Mesothelial cell of epicardium (in vitro differentiated cells): ENCODE measurements at regions not wholly inside any gene's neighbourhood (a gene's known extent, or its start where the extent isn't known, plus 50 kb on each side); places are given as distances from the start of the nearest gene placed in this dataset.

ENCODE experiments used
- DNase-seq, 2 experiments: peaks; one replicate each; pipeline ENCODE4 v3.0.0; 2021; ENCODE audit warnings: low spot score in 2 of 2; ENCODE audit not compliant: unreplicated experiment in 2 of 2
- H3K27ac Mint-ChIP-seq: 2 replicates; pipeline ENCODE4 v1.8.0; 2021; ENCODE audit warnings: mixed read lengths
- H3K27me3 Mint-ChIP-seq: 2 replicates; pipeline ENCODE4 v1.8.0; 2021; ENCODE audit warnings: low read depth, mixed read lengths
- H3K36me3 Mint-ChIP-seq: 2 replicates; pipeline ENCODE4 v1.8.0; 2021; ENCODE audit warnings: mixed read lengths
- H3K4me1 Mint-ChIP-seq: 2 replicates; pipeline ENCODE4 v1.8.0; 2021; ENCODE audit warnings: mixed read lengths
- H3K4me3 Mint-ChIP-seq: 2 replicates; pipeline ENCODE4 v1.8.0; 2021; ENCODE audit warnings: mild to moderate bottlenecking, moderate library complexity, mixed read lengths
- H3K9me3 Mint-ChIP-seq: 2 replicates; pipeline ENCODE4 v1.8.0; 2021; ENCODE audit warnings: mixed read lengths
- TF ChIP-seq, protein P1 (sequence below): fragments of 200-600 bp; sonication (generic); IDR thresholded peaks from one replicate; pipeline ENCODE4 v1.5.0; 2021; ENCODE audit warnings: antibody characterized with exemption; ENCODE audit not compliant: unreplicated experiment

DNA sequence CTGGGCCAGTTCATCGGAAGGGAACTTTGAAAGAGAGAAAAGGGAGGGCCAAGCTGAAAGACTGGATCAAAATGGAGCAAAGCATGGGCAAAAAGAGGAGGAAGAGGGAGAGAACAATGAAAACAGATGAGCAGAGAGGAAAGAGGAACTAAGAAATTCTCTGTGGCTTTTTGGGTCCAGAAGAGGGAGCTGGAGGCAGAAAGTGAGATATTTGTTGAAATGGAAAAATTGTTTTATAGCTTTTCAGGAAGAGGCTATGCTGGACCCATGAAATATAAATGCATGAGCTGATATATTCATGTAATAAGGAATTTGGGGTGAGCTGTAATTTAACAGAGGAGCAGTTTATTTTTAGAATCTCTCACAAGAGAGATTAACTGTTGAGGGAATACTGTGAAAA is 457.3 kb downstream of the DMAC1 start:
- Mint-ChIP-seq H3K9me3 (peaks cover 3% of the 10 kb centered on the region), H3K4me3 (no peak overlapping the region), H3K4me1 (peaks cover 7% of the 10 kb centered on the region), H3K27me3 (no peaks in the 10 kb centered on the region), H3K36me3 (no peaks in the 10 kb centered on the region), H3K27ac (no peak overlapping the region)
- TF ChIP-seq, protein P1, sequence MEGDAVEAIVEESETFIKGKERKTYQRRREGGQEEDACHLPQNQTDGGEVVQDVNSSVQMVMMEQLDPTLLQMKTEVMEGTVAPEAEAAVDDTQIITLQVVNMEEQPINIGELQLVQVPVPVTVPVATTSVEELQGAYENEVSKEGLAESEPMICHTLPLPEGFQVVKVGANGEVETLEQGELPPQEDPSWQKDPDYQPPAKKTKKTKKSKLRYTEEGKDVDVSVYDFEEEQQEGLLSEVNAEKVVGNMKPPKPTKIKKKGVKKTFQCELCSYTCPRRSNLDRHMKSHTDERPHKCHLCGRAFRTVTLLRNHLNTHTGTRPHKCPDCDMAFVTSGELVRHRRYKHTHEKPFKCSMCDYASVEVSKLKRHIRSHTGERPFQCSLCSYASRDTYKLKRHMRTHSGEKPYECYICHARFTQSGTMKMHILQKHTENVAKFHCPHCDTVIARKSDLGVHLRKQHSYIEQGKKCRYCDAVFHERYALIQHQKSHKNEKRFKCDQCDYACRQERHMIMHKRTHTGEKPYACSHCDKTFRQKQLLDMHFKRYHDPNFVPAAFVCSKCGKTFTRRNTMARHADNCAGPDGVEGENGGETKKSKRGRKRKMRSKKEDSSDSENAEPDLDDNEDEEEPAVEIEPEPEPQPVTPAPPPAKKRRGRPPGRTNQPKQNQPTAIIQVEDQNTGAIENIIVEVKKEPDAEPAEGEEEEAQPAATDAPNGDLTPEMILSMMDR = no peak
- DNase-seq = no peak

DNA sequence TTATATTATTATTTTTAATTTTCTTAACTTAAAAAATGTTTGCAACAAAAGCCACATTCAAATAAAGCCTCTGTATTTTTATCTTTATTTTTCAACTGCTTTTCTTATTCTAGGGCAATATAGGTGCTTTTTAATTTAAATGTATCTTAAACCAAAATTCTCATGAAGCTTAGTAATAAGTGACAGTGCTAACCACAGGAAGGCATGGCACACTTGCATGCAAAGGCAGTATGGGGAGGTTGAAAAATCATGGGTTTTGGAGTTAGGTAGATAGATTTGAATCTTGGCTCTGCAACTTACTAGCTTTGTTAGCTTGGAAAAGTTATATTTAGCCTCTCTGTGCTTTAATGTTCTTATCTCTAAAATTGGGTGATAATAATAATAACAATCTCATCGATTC is 458.0 kb downstream of the DMAC1 start:
- peaks cover 7% of the 10 kb centered on the region for H3K4me1 Mint-ChIP-seq
- TF ChIP-seq, protein P1 = no peak
- no peak overlapping the region for H3K4me3 Mint-ChIP-seq
- no peak for DNase-seq
- H3K27ac Mint-ChIP-seq = no peak overlapping the region
- H3K27me3 Mint-ChIP-seq = no peaks in the 10 kb centered on the region
- no peaks in the 10 kb centered on the region for H3K36me3 Mint-ChIP-seq
- peaks cover 3% of the 10 kb centered on the region for H3K9me3 Mint-ChIP-seq

DNA sequence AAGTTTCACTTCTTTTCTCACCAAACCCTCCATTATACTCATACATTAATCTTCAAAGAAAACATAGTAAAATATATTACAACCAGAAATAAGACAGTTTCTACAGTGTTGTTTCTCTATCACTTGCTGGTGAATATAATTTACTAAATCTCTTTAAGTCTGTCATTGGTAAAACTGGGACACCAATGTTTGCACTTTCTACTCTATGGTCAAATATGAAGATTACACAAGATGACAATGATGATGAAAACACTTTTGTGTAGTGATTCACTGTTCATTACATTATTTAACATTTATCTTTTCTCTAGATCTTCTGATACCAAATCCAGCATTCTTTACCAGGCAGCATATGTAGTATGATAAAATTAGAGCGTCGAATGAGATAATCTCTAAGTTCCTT is 459.1 kb downstream of the DMAC1 start:
- Mint-ChIP-seq H3K27me3 (no peaks in the 10 kb centered on the region), H3K9me3 (no peaks in the 10 kb centered on the region), H3K4me3 (no peak overlapping the region), H3K36me3 (no peaks in the 10 kb centered on the region), H3K4me1 (peaks cover 7% of the 10 kb centered on the region), H3K27ac (no peak overlapping the region)
- no peak for DNase-seq
- TF ChIP-seq, protein P1 = no peak

DNA sequence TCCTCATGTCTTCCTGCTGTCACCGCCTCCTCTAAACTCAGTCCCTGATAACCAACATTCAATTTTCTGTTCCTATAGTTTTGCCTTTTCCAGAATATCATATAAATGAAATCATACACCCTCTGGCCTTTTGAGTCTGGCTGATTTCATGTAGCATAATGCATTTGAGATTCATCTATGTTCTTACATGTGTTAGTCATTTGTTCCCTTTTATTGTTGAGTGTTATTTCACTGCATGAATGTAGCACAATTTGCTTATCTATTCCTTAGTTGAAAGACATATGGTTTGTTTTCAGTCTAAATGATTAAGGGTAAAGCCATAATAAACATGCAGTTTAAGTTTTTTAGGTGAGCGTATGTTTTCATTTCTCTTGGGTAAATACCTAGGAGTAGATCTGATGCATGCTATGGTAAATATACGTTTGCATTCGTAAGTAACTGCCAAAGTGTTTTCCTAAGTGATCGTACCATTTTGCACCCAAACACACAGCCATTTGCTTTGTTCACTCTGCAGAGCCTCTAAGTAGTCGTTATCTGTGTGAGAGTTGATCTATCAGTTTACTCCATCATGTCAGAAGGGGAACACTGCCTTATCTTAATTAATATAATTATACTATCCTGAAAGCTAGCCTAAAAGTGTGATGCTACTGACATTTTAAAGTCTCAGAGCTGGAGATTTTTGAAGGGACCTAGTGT is 460.8 kb downstream of the DMAC1 start:
- Mint-ChIP-seq H3K9me3 (no peaks in the 10 kb centered on the region), H3K4me1 (peaks cover 10% of the 10 kb centered on the region), H3K27ac (no peak overlapping the region), H3K4me3 (no peak overlapping the region), H3K27me3 (no peaks in the 10 kb centered on the region), H3K36me3 (no peaks in the 10 kb centered on the region)
- DNase-seq = no peak
- TF ChIP-seq, protein P1 = no peak

DNA sequence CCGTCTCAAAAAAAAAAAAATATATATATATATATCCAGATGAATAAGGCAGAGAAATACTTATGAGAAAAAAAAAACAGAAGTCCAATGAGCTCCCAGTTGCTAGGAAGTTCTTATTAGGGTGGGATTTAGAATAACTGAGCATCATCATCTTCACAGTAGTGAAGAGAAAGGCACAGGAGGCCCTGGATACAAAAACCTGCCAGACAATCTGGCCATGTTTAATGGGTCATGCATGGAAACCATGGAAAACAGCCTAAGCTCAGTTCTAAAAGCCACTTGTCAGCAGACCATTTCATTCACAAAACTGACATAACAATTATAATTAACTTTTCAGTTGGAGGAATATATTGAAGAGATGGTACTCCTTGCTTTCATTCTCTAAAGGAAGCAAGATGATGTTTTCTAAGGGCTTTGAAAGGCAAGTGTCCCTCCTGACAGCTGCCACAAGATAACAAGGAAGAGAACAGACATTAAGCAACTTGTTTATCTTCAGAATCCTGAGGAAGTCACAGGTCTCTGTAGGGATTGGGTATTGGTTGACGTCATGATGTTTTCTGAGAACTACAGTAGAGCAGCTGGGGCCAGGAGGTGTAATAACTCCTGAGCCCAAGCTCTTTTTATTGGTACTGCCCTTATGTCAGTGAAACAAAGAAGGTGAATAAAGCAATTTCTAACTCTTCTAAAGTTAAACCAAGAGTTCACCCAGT is 463.1 kb downstream of the DMAC1 start:
- no peaks in the 10 kb centered on the region for H3K27me3 Mint-ChIP-seq
- peaks cover 15% of the 10 kb centered on the region for H3K4me1 Mint-ChIP-seq
- TF ChIP-seq, protein P1 = no peak
- no peaks in the 10 kb centered on the region for H3K36me3 Mint-ChIP-seq
- no peak overlapping the region for H3K27ac Mint-ChIP-seq
- H3K9me3 Mint-ChIP-seq = no peaks in the 10 kb centered on the region
- H3K4me3 Mint-ChIP-seq = no peak overlapping the region
- no peak for DNase-seq
